ENCODE measurements at regions not wholly inside any gene's neighbourhood (a gene's known extent, or its start where the extent isn't known, plus 50 kb on each side); places are given as distances from the start of the nearest gene placed in this dataset.

- CTCF ChIA-PET, result no interaction called here
- 40% methylated on average over 8 of the region's 8 CpGs for WGBS (ENCODE audit: low lambda C conversion rate)
- no peaks in the 10 kb centered on the region for H3K9me2 ChIP-seq
Measured at GRCh38 chr3:188010478-188010877, 143.5 kb upstream of the LPP start.

DNA sequence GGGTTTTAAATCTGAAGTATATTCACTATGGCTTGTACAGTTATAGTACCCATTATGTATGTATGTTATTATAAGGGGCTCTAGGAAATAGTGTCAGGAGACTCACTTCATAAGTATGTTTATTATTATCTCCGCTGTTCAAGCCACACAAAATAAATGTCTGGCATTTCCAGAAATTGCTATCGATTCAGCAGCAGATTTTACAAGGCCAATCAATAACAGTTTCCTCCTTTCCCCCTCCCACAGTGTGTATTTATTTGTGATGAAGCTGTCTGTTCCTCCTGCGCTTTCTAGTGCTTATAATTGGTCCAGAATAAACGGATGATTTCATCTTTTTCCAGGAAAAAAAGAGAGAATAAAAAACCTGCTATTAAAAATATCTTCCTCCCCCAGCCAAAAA, 134.2 kb upstream of the LPP start:
- Histone ChIP-seq H3K36me3 (replicated peaks in 1 of 2; ENCODE audit: control insufficient read depth in 1 of 2, insufficient read depth in 2 of 2, low read length in 1 of 2) (no peaks in the 10 kb centered on the region), H4K20me1 (ENCODE audit: insufficient read depth) (no peaks in the 10 kb centered on the region), H3K27me3 (ENCODE audit: insufficient read depth) (no peaks in the 10 kb centered on the region), H3K4me2 (no peak overlapping the region), H3K9me3 (no peaks in the 10 kb centered on the region), H3K9ac (no peak overlapping the region), H3K79me2 (ENCODE audit: insufficient read depth) (no peaks in the 10 kb centered on the region), H3K27ac (ENCODE audit: low read depth in 2 of 2, low read length in 1 of 2) (no peak overlapping the region), H3K4me3 (ENCODE audit: low read depth in 2 of 2, low read length in 1 of 2) (no peak overlapping the region), H3F3A (replicated peaks; ENCODE audit: insufficient read depth) (no peaks in the 10 kb centered on the region), H2AFZ (ENCODE audit: low read depth) (no peak overlapping the region), H3K4me1 (ENCODE audit: control insufficient read depth in 1 of 2, insufficient read depth in 2 of 2, low read depth in 1 of 2, low read length in 1 of 2) (no peaks in the 10 kb centered on the region), H3K9me2 (no peaks in the 10 kb centered on the region)
- no peak for DNase-seq
- CTCF ChIA-PET, result no interaction called here
- TF ChIP-seq IRF3 (IDR thresholded peaks at IDR 0.05; ENCODE audit: low read depth, low read length) (no peak), MAX (IDR thresholded peaks at IDR 0.05; ENCODE audit: low read depth) (no peak), EZH2phosphoT487 (IDR thresholded peaks at IDR 0.05; ENCODE audit: borderline replicate concordance, low read depth) (no peak), TCF12 (IDR thresholded peaks at IDR 0.05) (no peak), FOSL2 (IDR thresholded peaks at IDR 0.05; ENCODE audit: borderline replicate concordance, low read depth) (no peak), YY1 (IDR thresholded peaks at IDR 0.05; ENCODE audit: low read depth) (no peak), RAD21 (IDR thresholded peaks at IDR 0.05; ENCODE audit: low read length) (no peak), ELF1 (IDR thresholded peaks at IDR 0.05) (no peak), EP300 (IDR thresholded peaks at IDR 0.05; ENCODE audit: borderline replicate concordance in 1 of 2, low read depth in 1 of 2, low read length in 1 of 2) (no peak), JUND (IDR thresholded peaks at IDR 0.05) (no peak), PBX3 (IDR thresholded peaks at IDR 0.05) (no peak), FOXM1 (IDR thresholded peaks at IDR 0.05; ENCODE audit: low read depth) (no peak), FOXJ3 (CRISPR knock-in tag; IDR thresholded peaks at IDR 0.05) (no peak), RXRA (IDR thresholded peaks at IDR 0.05; ENCODE audit: borderline replicate concordance, low read depth) (no peak), GATA2 (CRISPR knock-in tag; IDR thresholded peaks at IDR 0.05) (no peak)
- TF ChIP-seq, protein P1, sequence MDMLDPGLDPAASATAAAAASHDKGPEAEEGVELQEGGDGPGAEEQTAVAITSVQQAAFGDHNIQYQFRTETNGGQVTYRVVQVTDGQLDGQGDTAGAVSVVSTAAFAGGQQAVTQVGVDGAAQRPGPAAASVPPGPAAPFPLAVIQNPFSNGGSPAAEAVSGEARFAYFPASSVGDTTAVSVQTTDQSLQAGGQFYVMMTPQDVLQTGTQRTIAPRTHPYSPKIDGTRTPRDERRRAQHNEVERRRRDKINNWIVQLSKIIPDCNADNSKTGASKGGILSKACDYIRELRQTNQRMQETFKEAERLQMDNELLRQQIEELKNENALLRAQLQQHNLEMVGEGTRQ (IDR thresholded peaks at IDR 0.05; ENCODE audit: borderline replicate concordance, low read depth, low read length), result no peak
- WGBS (ENCODE audit: low lambda C conversion rate), result 54% methylated on average over 4 of the region's 4 CpGs
- POLR2A ChIA-PET, result no interaction called here

More at GRCh38 chr3:188010478-188010877, 143.5 kb upstream of the LPP start:
- no peak for TF ChIP-seq ELF1 (IDR thresholded peaks at IDR 0.05)
- TF ChIP-seq NFIC (IDR thresholded peaks at IDR 0.05; ENCODE audit: borderline replicate concordance), result no peak
- TF ChIP-seq CHD2 (IDR thresholded peaks at IDR 0.05; ENCODE audit: low read length, partially characterized antibody), result no peak
- no peak for TF ChIP-seq IRF3 (IDR thresholded peaks at IDR 0.05; ENCODE audit: low read depth, low read length)
- no peaks in the 10 kb centered on the region for H3K36me3 ChIP-seq (replicated peaks in 1 of 2; ENCODE audit: control insufficient read depth in 1 of 2, insufficient read depth in 2 of 2, low read length in 1 of 2)
- DNase-seq, result no peak
- no peaks in the 10 kb centered on the region for H3K79me2 ChIP-seq (ENCODE audit: insufficient read depth)
- POLR2A ChIA-PET, result no interaction called here
- H3K9ac ChIP-seq, result no peak overlapping the region
- H3K4me1 ChIP-seq (ENCODE audit: control insufficient read depth in 1 of 2, insufficient read depth in 2 of 2, low read depth in 1 of 2, low read length in 1 of 2), result 0 out of 4 replicates have a peak, but pooled peaks cover 0 to 3% of the 10 kb centered on the region in 2 experiments
- H3K27ac ChIP-seq (ENCODE audit: low read depth in 2 of 2, low read length in 1 of 2), result no peak overlapping the region
- no peak overlapping the region for H3K4me3 ChIP-seq (ENCODE audit: low read depth in 2 of 2, low read length in 1 of 2)
- no peaks in the 10 kb centered on the region for H3K27me3 ChIP-seq (ENCODE audit: insufficient read depth)
- no peak overlapping the region for H2AFZ ChIP-seq (ENCODE audit: low read depth)
- no peaks in the 10 kb centered on the region for H4K20me1 ChIP-seq (ENCODE audit: insufficient read depth)
- H3K4me2 ChIP-seq, result no peak overlapping the region
- no peaks in the 10 kb centered on the region for H3F3A ChIP-seq (replicated peaks; ENCODE audit: insufficient read depth)
- H3K9me3 ChIP-seq, result no peaks in the 10 kb centered on the region

Data from SK-N-SH (cell line).